Esophagus muscularis mucosa (tissue), 3 donors: ENCODE measurements at regions not wholly inside any gene's neighbourhood (a gene's known extent, or its start where the extent isn't known, plus 50 kb on each side); places are given as distances from the start of the nearest gene placed in this dataset.

Experiments used
- POLR2A ChIP-seq: fragments of 450-650 bp; IDR thresholded peaks from one replicate; pipeline ENCODE4 v1.6.1; 2017; ENCODE audit warnings: antibody characterized with exemption, moderate library complexity, mild to moderate bottlenecking, low read depth
- TF ChIP-seq, protein P1 (sequence below), 3 experiments: fragments of 200-600 bp in 2 of 3; fragments of 450-650 bp in 1 of 3; sonication (generic) in 2 of 3; IDR thresholded peaks; one replicate each; pipeline ENCODE4 v1.5.1; 2017 to 2019; ENCODE audit warnings: antibody characterized with exemption in 3 of 3, mild to moderate bottlenecking in 2 of 3, moderate library complexity in 1 of 3

DNA sequence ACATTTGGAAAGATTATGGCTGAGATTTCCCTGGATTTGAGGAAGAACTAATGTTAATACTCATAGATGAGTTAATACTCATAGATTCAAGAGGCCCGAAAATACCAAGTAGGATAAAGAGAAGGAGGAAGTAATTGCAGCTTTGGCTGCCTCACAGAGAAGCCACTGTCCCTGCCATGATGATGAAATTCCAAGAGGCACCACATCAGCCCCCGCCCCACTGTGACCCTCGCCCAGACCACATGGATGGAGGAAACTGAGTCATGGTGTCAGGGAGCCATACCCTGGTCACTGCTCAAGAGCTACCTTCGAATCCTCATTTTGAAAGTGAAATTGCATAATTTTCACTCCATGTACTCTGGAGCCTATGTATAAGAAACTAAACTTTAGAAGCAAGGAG lies 57.6 kb upstream of the SLC22A11 start:
- TF ChIP-seq, protein P1, sequence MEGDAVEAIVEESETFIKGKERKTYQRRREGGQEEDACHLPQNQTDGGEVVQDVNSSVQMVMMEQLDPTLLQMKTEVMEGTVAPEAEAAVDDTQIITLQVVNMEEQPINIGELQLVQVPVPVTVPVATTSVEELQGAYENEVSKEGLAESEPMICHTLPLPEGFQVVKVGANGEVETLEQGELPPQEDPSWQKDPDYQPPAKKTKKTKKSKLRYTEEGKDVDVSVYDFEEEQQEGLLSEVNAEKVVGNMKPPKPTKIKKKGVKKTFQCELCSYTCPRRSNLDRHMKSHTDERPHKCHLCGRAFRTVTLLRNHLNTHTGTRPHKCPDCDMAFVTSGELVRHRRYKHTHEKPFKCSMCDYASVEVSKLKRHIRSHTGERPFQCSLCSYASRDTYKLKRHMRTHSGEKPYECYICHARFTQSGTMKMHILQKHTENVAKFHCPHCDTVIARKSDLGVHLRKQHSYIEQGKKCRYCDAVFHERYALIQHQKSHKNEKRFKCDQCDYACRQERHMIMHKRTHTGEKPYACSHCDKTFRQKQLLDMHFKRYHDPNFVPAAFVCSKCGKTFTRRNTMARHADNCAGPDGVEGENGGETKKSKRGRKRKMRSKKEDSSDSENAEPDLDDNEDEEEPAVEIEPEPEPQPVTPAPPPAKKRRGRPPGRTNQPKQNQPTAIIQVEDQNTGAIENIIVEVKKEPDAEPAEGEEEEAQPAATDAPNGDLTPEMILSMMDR (IDR thresholded peaks at IDR 0.05): no peak
- TF ChIP-seq POLR2A: no peak
